NCI-H2196 (cell line): ENCODE measurements at regions not wholly inside any gene's neighbourhood (a gene's known extent, or its start where the extent isn't known, plus 50 kb on each side); places are given as distances from the start of the nearest gene placed in this dataset.

ENCODE experiments used
- DNase-seq: peaks from one replicate; lab custom pipeline; 2025; ENCODE audit not compliant: unreplicated experiment; lab: John Stamatoyannopoulos, UW

DNA sequence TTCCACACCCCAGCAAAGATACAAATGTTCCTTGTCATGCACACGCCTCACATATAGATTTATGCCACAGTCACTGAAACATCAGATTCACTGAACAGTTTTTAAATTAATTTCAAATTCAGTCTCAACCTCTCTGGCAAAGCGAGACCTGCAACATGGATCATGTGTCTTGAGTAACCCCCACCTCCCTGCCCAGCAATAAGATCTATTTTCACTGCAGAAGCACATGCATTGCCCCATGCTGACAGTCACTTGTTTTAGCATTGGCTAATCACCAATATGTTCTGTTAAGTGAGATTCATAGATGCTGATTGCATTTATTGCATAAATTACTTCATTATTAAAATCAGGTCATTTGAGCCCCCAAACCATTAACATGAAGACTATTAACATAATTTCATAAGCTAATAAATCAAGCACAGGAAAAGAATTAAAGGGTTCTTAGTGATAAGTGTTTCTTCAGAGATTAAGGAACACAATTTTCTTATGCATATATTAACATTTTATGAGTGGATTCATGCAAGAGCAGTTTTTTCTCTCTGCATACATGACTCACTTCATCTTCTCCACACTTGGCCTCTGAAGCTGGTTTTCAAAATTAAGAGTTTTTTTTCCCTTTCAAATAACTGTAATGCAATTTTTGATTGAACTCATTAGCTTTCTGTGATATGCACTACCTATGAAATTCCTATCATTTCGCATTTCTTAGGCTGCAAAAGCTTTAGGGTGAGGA, 173.2 kb upstream of the SOX4 start:
- no peak for DNase-seq

DNA sequence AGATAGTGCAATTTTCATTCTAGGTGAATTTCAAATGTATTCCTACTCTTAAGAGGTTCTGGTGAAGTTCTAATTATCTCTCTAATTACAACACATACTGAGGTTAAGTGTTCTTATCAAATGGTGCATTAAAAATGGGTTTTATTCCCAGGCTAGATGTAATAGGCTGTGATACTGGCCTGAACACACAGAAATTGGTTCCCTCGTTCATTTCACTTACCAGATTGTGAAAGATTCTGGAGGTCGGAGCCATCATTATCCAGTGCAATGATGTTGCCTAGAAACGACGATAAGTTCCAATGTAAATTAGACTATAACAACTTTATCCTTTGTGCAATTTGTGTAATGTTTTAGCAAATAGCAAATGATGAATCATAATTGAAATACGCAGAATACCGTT, 172.6 kb upstream of the SOX4 start:
- DNase-seq, result no peak

DNA sequence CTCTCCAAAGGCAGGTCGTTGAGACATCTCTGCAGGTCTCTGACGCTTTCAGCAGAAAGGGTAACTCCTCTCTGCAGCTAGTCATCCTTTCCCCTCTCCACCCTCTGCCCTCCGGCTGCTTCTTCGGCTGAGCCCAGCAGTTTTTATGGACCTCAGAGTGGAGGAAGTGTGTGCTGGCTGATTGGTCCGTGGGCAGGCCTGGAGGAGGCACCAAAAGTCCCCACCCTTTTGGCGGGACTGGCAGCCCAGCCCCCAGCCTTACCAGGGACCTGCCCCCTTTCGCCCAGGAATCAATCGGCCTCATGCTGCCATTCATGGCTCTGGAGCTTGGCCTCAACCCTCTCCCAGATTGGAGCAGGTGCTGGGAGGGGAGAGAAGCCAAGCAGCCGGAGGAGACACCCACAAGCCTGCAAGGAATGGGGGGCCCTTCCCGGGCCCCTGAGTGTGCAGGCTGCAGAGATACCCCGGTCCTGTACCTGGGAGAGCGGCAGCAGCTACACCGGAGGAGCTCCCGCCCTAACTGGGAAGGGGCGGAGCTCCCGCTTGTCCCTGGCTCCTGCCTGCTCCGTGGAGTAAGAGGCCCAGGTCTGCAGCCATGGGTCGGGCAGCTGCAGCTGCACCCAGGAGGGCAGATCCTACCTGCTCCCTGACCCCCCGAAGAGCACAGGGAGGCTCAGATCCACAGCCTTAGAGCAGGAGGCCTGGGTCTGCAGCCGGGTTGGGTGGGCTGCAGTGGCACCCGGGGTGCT, 170.3 kb upstream of the SOX4 start:
- DNase-seq, result no peak

DNA sequence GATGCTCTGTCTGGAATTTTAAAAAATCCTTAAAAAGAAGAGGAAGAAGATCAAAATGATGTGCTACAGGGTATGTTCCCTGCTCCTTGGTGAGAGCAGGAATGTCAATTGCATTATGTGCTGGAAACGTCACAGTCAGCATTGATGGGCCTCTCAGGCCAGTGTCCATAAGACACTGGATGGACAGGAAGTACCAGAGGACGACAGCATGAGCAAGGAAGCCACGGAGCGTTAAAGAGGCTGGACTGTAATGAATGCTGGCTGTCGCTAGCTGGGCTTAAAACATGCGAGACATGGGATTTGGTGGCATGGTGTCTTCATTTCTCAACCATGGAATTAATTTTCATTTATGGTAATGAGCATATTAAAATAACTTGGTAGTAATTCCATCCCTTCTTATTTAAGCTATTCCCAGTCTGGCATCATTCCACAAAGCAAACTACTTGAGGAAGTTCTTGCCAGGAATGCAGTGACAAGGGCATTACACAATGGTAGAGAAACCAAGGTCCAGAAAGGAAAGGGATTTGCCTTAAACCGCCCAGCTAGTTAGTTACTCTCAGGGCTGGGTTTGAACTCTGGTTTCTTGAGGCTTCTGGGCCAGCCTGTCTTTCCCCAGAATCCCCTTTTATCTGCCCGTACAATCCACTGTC, 166.6 kb upstream of the SOX4 start:
- DNase-seq, result no peak

DNA sequence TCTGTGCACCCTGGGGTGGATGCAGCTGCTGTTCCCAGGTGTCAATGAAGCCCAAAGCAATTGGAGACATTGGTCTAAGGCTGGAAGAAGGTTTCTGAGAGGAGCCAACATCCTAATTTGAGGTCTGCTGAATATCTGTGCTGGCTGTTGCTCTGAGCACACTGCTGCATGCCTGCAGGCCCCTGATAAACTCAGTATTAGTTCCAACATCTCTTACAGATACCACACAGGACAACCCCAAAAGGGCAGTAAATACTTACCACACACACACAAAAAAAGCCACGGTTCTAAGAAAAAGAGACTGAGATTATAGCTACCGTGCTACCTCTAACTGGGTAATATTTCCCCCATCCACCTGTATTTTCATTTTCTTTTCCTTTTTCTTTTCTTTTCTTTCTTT, 164.3 kb upstream of the SOX4 start:
- DNase-seq, result no peak

DNA sequence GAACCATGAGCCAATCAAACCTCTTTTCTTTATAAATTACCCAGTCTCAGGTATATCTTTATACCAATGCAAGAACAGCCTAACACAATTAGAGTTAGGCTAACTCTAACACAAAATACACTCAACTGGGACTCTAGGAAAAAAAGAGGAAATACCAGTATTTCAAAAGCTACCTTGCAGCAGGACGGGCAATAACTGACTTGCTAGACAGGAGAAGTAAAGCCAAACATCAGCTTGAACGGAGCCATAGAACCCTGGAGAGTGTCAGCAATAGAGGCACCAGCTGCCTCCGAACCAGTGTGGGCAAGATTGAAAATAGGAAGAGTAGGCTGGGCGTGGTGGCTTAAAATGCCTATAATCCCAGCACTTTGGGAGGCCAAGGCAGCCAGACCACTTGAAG, 162.0 kb upstream of the SOX4 start:
- DNase-seq, result no peak

DNA sequence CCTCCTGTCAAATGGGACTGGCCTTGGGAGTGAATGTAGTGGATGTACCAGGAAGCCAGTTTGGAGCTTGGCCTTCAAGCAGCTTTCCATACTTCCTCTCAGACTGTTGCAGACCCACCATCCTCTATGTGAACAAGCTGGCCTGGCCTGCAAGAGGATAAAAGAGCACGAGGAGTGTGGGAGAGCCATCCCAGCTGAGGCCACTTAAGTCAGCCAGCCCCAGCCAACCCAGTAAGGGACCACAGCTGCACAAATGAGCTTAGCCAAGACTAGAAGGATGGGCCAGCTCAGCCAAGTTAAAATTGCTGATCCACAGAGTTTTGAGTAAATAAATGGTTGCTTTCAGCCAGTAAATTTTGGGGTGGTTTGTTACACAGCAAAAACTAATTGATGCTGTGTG, 156.9 kb upstream of the SOX4 start:
- no peak for DNase-seq

DNA sequence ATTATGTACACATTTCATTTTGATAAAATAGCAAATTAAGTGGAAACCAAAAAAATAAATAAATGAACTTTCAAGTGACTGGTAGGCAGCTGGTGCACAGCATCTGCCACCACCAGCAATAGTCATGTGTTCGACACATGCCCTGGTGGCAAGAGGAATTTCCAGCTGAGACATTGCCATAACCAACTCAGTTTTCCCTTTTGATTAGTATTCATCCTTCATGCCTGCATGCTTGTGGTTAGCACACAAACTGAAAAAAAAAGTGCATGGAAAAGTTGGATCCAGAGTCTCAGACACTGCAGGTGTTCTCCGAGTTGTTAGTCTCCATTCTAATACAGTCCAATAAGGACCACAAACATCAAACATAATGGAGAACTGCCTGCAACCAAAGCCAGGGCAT, 156.0 kb upstream of the SOX4 start:
- DNase-seq, result no peak

DNA sequence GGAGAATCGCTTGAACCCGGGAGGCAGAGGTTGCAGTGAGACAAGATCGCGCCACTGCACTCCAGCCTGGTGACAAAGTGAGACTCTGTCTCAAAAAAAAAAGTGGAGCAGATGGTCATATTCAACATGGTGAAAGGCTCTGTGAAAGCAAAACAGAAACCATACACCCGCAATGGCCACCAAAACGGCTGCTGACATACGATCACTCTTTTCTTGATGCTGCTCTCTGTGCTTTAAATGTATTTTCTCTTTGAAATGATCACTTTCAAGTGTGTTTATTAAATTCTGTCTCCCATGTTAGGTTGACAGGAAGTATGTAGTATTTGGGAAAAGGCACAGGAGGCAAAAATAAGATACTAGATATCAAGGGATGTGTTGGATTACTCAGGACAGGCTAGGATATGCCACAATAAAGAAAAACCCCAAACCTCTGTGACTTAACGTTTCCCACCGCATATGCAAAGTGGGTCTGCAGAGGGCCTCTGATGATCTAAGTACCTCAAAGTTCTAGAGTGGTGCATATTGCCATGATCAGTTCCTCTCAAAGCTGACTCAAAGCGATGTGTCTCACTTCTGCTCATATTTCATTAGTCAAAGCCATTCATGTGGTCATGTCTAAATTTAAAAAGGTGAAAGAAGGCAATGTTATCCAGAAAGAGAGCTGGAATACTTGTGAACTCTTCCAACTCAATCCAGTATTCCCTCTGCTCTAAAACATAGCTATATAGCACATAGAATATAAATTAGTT, 155.1 kb upstream of the SOX4 start:
- DNase-seq, result no peak

DNA sequence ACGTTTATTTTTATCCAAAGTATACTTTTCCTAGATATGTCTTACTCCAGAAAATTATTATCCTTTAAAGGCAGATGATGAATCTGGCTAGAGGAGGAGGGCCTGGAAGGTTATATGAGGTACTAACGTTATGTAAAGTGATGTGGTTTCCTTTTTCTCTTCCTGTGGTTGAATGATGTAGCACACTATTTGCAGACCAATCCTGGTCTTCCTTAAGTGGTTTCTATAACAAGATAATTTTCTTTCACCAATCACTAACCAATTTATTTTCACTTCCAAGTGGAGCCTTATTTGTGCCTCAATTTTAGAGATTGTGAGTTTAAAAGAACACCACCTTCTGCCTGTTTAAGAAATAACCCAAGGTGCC, 154.6 kb upstream of the SOX4 start:
- DNase-seq, result no peak

DNA sequence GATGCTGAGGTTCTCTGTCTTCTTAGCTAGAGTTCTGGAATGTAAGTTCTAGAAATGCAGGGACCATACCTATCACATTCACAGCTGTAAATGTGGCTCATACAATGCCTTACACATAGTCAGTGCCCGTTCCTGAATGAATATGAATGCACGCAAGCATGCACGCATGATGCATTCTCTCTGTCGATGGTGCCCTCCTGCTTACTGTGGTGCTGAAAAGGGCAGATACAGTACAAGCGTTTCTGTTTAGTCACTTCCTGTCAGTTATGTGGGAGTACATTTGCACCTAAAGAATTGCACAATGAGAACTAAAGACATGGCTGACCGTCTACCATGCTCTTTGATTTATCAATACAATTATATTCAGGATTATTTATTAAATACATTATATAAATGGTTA, 152.2 kb upstream of the SOX4 start:
- DNase-seq, result no peak

DNA sequence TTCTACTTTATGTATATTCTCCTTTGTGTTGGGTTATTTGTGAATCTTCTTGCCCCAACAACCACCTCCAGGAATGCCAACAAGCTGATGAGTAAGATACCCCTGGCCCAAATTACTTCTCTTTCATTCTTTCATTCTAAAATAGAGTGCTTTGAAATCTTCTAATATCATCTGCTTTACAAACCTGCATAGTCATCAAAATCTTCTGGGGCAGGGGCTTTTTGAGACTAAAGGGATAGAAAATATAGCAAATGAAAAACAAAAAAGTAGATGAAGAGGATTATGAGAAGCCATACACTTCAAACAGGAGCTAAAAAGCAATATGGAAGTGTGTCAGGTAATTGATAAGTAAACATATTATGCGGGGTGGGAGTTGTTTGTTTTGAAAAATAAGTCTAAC, 150.7 kb upstream of the SOX4 start:
- no peak for DNase-seq

DNA sequence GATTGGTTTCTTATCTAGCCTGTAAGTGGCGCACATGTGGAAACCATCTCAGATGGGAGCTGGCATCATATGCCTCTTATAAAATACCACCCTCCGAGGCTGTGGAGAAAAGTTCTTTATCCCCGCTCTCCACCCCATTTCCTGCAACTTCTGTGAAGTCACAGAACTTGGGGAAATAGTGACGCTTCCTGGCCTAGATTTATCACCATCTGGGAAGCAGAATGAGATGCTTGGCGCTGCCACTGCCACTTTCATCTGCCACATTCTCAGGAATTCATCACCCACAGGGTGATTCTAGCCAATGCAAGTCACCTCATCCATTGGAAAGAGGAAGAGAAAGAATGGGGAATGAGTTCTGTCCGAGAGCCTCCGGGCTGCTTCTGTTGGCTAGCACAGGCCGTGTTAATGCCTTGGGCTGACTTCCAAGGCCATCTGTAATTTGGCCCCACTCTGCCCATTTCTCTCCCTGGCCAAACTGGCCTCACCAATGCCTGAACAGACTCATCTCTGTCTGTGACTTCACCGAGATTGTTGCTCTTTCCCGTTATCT, 148.8 kb upstream of the SOX4 start:
- DNase-seq, result no peak

DNA sequence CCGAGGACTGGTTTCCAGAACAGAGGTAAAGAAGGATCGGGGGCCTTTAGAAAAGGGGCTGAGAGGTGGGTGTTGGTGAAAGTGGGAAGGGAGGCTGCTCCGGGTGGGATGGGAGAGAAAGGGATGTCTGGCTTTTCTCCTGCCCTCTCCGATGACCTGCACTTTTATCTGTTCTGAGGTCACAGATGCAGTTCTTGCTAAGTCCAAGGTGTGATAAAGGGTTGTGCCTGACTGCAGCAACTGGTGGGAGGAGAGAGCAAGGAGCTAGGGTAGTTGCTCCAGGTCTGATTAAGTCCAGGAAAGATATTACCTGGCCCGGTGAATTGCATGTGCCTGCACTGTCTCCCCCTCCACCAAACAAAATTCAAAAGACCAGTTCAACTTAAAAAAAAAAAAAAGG, 145.6 kb upstream of the SOX4 start:
- no peak for DNase-seq

DNA sequence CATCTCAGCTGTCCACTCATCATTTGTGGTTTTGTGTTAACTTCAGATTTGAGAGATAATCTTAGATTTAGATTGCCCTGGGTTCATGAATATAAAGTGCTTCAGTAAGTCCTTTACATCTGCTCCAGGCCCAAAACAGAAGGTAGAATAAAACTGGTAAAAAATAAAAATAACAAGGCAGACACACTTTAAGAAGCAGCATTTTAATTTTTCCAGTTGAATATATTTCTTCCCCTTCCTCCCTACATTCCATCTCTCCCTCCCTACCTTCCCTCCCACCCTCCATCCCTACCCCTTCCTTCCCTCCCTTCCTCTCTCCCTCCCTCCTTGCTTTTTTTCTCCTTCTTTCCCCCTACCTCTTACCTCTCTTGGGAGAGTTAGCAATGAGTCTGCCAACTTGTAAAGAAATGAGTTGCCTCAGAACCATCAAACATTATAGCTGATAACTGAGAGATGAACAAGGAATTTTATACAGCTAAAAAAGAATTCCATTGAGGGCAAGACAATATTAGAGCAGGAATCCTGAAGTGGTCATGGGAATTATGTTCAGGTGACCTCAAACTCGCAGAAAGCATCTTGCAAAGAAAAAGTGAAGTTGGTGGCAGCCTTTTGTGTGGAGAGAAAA, 145.0 kb upstream of the SOX4 start:
- no peak for DNase-seq

DNA sequence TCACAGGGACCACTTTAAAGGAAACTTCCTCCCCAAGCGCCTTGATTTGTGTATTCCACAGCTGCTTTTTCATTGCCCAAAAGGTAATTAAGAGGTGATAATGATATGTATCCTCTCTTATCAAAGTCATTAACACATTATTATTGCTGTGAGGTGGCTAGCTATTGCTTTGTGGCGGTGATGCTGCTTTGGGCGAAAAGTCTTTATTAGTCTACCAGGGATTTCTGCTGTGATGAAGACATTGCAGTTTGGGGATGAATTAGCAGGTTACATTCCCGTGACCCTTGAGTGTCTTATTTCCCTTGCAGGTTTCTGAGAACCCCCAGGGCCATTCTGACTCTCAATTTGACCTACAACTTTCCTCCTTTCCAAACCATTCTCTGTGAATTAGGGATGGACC, 143.4 kb upstream of the SOX4 start:
- DNase-seq, result no peak

DNA sequence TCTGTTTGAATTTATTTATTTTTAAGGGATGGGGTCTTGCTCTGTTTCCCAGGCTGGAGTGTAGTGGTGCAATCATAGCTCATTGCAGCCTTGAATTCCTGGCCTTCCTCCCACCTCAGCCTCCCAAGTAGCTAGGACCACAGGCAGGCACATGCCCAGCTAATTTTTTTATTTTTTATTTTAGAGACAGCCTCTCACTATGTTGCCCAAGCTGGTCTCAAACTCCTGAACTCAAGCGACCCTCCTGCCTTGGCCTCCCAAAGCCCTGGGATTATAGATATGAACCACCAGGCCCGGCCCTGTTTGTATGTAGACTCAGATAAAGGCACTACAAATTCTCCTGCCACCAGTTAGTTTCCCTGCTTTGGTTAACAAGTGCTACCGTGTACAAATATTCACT, 142.9 kb upstream of the SOX4 start:
- DNase-seq, result no peak

DNA sequence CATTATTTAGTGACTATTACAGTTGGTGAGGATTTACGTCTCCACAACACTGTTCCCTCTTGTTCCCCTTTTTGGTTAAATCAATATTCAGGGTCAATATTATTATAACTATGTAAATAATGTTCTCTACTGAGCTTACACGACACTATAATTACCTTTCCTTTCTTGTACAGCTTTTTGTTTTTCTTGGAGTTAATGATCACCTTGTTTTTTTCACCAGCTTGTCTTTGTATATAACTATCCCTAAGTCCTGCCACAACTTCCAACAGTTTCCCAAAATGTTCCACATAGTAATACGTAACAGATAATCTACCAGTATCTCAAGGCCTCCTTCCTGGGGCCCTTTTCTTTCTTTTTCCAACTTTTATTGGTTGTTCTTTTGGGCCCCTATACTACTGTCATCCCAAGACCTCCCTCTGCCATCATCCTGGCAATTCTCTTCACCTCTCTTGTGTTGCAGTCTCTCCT, 142.0 kb upstream of the SOX4 start:
- no peak for DNase-seq

DNA sequence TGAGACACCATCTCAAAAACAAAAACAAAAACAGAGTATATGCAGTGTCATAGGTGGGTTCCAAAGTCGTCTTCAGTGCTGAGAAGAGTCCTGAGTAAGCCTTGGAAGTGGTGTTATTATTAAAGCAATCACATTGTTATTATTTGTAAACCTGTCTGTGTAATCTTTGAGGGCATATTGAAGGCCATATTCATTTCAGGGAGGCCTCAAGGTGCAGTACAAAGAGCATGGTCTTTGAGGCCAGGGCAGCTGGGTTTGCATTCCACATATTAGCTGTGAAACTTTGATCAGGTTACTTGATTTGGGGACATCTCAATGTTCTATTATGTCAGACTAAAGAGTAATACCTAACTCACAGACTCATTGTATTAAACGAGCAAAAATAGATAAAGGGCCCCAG, 139.3 kb upstream of the SOX4 start:
- no peak for DNase-seq

DNA sequence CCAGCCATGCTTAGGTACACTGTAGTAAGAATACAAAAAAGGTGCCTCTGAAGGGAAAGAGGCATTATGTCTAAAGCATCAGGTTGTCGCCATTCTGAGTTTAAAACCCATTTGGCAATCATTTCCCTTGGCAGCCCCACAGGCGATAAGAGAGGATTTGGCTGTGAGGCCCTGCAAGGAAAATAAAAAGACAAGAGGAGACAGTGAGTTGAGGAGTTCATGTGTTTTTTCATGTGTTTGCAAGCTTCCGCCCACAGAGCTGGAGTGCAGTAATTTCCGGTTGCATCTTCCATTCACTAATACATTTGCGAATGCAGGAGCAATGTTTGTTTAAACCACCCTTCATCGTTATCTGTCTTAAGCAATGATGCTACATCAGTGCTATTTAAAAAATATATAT, 138.5 kb upstream of the SOX4 start:
- DNase-seq, result no peak

DNA sequence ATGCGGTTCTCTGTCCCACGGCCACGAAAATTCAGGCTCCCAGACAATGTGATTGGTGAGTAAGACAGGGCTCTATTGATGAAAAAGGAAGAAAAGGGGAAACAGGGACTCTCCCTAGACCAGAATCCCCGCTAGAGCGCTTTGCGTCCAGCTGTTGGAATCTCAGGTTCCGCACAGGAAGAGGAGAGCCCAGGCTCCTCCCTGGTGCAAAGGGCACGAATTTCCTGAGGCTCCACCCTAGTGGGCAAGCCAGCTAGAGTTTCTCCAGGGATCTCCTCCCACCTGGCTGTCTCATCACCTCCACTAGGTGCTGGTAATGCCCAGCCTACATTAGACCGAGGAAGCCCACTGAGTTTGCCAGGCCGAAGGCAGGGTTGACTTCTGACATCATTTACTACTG, 135.9 kb upstream of the SOX4 start:
- no peak for DNase-seq
